ENCODE measurements at regions not wholly inside any gene's neighbourhood (a gene's known extent, or its start where the extent isn't known, plus 50 kb on each side); places are given as distances from the start of the nearest gene placed in this dataset.

DNA sequence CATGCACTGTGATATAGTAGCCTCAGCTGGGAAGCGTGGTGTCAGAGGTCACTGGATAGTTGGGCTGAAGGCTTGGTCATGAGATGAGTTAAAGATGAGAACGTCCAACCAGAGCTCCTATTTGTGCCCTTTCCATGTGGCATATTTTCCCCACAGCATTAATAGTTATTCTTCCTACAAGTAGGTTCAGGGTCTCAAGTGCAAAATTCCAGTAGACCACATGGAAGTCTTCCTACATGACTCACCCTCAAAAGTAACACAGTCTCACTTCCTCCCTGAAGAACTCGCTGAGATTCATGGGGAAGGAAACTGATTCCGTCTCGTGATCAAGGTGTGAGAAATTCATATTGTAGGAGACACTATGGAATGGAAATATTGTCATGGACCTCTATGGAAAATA is 1212.5 kb upstream of the PRKX start:
- Mint-ChIP-seq H3K27ac (no peak overlapping the region), H3K4me3 (no peak overlapping the region), H3K9me3 (peaks cover 7% of the 10 kb centered on the region), H3K36me3 (no peaks in the 10 kb centered on the region), H3K4me1 (no peaks in the 10 kb centered on the region)
- DNase-seq (ENCODE audit: low spot score in 2 of 2), result no peak
- ATAC-seq, result no peak

DNA sequence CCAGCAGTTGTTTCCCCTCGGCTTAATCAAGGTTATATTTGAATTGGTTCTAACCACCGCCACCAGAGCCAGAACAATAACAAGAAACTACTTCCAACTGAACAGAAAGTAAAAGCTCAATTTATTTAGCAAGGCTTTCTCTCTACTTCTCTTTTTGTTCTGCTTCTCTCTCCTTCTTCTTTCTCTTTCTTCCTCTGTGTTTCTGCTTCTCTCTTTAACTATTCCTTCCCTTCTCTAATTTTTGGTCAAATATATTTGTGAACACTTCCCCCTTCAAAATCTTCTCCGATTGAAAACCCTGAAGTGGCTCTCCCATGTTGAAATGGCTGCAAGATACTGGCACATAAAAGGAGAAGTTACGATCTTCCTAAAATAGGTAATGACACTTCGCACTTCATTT is 1195.9 kb upstream of the PRKX start:
- ATAC-seq (no peak), DNase-seq (ENCODE audit: low spot score in 2 of 2) (no peak)
- Mint-ChIP-seq H3K36me3 (no peaks in the 10 kb centered on the region), H3K27ac (no peak overlapping the region), H3K9me3 (peaks cover 13% of the 10 kb centered on the region), H3K4me1 (no peaks in the 10 kb centered on the region), H3K4me3 (no peak overlapping the region)

DNA sequence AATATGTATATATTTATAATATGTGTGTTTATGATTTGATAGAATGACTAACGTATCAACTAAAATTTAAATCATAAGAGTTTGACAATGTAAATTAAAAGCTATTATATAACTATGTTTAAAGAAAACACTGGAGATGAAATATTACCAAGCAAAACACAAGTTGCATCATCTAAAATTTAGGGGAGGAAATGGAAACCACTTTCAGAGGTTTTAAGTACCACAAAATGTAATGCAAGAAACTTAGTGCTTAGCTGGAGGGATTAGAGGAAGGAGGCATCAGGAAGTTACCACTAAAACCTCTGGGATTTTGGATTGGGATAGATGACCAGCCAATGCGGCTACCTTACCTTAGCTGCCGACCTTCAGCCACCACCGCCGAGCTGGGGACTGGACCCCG is 1192.1 kb upstream of the PRKX start:
- Mint-ChIP-seq H3K9me3 (peaks cover 8% of the 10 kb centered on the region), H3K36me3 (no peaks in the 10 kb centered on the region), H3K4me3 (no peak overlapping the region), H3K27ac (no peak overlapping the region), H3K4me1 (no peaks in the 10 kb centered on the region)
- no peak for DNase-seq (ENCODE audit: low spot score in 2 of 2)
- ATAC-seq, result no peak

DNA sequence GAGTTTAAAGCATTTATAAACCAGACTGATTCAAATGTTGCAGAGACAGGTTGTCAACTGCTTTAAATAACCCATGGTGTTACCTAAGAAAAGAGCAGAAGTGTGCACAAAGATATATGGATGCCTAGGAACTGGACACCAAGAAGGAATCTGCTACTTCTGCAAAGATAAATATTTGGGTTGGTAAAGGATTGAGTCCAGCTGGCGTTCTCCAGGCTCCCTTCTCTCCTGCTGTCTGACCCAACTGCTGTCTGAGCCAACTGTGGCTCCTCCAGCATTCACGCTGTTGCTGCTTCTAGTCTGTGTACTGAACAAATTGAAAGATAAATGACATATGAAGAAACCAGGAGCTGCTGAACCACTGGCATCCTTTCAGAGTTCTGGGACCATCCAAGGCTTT is 1167.8 kb upstream of the PRKX start:
- Mint-ChIP-seq H3K4me1 (no peaks in the 10 kb centered on the region), H3K27ac (no peak overlapping the region), H3K36me3 (no peaks in the 10 kb centered on the region), H3K9me3 (no peaks in the 10 kb centered on the region), H3K4me3 (no peak overlapping the region)
- no peak for ATAC-seq
- DNase-seq (ENCODE audit: low spot score in 2 of 2), result no peak

DNA sequence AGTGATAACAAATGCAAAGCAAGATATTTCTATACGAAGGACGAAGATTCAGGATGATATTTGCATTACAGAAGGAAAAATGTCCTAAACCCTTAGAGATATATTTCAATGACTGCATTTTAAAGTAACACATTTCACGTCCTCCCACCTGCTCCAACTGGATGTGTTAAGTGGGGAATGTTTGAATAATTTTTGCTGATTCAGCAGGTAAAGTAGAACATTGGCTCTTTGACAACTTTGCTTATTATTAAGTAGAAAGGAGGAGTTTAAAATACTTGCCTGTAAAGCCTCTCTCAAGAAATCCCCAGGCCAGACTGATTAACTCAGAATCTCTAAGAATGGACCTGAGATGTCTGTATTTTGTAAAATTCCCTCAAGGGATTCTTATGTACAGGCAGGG is 1165.2 kb upstream of the PRKX start:
- Mint-ChIP-seq H3K4me1 (no peaks in the 10 kb centered on the region), H3K4me3 (no peak overlapping the region), H3K36me3 (no peaks in the 10 kb centered on the region), H3K27ac (no peak overlapping the region), H3K9me3 (peaks cover 4% of the 10 kb centered on the region)
- ATAC-seq, result no peak
- DNase-seq (ENCODE audit: low spot score in 2 of 2), result no peak

DNA sequence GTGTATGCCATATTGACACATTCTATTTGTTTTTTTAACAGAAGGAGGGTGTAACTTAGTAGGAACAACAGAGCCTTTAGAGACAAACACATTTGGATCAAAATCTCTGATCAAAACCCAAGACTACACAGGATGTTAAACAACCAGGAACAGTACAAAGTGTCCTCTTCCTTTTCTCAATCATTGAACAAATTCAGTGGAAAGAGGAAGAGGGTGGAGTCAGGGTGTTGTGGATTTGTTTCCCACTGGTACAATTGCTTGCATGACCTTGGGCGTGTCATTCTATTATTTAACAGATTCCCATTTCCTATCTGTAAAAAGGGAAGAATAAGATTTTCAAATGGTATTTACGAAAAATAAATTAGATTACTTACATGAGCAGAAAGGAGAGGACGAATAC is 1162.8 kb upstream of the PRKX start:
- ATAC-seq, result no peak
- Mint-ChIP-seq H3K36me3 (no peaks in the 10 kb centered on the region), H3K4me3 (no peak overlapping the region), H3K27ac (no peak overlapping the region), H3K9me3 (peaks cover 6% of the 10 kb centered on the region), H3K4me1 (no peaks in the 10 kb centered on the region)
- DNase-seq (ENCODE audit: low spot score in 2 of 2), result no peak

DNA sequence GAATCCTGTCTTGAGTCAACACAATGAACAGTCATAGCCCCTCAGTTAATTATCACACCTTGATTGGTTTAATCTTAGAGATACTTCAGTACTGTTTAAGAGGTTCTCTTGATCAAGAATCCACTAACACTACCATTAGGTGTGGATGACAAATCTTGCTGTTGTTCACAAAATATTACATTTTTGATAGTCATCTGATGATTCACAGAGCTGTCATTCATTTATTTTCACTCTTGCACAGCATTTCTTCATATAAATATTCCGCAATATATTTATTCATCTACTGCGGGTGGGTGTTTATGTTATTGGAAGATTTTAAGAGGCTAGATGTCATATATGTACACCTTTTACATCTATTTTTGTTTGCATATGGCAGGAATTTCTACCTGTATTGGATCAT is 1138.1 kb upstream of the PRKX start:
- Mint-ChIP-seq H3K9me3 (peaks cover 2% of the 10 kb centered on the region), H3K27ac (no peak overlapping the region), H3K36me3 (no peaks in the 10 kb centered on the region), H3K4me1 (no peaks in the 10 kb centered on the region), H3K4me3 (no peak overlapping the region)
- ATAC-seq (no peak), DNase-seq (ENCODE audit: low spot score in 2 of 2) (no peak)

DNA sequence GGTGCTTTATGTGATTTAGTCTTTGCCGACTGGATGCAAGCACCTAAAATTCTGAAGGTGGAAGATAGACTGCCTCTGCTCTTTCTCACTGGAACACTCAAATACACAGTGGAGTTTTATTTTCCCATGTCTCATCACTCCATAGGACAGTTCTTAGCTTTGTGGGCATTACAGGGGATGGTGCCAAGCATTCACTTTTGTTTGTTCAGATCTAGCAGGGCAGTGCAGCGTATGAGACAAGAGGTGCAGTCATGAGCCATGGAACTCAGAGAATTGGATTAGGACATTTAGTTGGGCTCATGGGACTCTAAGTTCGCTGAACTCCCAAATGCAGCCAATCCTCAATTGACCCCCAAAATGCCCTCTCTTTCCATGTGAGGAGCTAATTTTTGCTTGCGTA is 1136.9 kb upstream of the PRKX start:
- no peak for ATAC-seq
- no peak for DNase-seq (ENCODE audit: low spot score in 2 of 2)
- peaks cover 2% of the 10 kb centered on the region for H3K9me3 Mint-ChIP-seq
- H3K36me3 Mint-ChIP-seq, result no peaks in the 10 kb centered on the region
- no peak overlapping the region for H3K4me3 Mint-ChIP-seq
- H3K27ac Mint-ChIP-seq, result no peak overlapping the region
- H3K4me1 Mint-ChIP-seq, result no peaks in the 10 kb centered on the region

DNA sequence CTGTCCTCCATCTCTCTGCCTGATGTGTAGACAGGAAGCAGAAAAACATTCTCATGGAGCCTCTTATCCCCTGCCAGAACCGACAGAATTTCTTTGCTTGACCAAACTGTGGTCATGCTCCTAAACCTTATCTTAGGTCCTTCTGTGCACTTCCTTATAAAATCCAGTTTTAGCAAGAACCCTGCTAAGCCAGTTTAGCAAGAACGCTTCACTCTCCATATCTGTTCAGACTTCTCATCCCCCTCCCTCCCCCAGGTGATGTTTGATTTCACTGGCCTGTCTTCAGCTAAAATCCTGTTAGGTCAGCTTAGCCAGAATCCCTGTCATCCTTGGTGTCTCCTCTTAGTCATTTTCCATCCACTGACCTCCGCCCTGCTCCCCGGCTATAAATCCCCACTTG is 1130.9 kb upstream of the PRKX start:
- no peak for ATAC-seq
- no peak overlapping the region for H3K4me3 Mint-ChIP-seq
- H3K27ac Mint-ChIP-seq, result no peak overlapping the region
- no peaks in the 10 kb centered on the region for H3K36me3 Mint-ChIP-seq
- no peaks in the 10 kb centered on the region for H3K4me1 Mint-ChIP-seq
- no peak for DNase-seq (ENCODE audit: low spot score in 2 of 2)
- H3K9me3 Mint-ChIP-seq, result peaks cover 6% of the 10 kb centered on the region

DNA sequence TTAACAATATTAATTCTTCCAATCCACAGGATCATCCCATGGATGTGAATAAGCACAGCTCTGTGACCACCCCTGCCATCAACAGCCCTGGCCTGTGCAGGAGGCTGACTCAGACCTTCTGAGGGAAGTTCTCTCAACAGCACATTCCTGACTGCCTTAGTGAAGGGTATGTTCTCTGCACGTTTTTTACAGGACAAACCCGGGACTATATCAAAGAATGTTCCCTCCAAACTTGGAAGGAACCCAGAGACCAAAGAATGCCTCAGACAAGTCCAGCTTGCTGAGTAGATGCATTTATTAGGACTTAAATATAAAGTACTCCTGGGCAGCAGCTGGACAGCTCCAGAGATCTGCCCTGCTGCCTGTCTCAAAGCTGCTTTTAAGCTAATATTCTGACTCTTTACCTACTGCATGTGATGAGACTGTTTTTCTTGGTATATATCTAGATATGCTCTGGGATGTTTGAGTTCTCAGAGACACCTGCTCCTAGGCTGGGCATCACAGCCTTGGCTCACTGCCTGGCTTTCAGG is 1127.8 kb upstream of the PRKX start:
- H3K36me3 Mint-ChIP-seq, result no peaks in the 10 kb centered on the region
- peaks cover 4% of the 10 kb centered on the region for H3K9me3 Mint-ChIP-seq
- no peaks in the 10 kb centered on the region for H3K4me1 Mint-ChIP-seq
- no peak overlapping the region for H3K27ac Mint-ChIP-seq
- ATAC-seq, result no peak
- no peak overlapping the region for H3K4me3 Mint-ChIP-seq
- no peak for DNase-seq (ENCODE audit: low spot score in 2 of 2)

DNA sequence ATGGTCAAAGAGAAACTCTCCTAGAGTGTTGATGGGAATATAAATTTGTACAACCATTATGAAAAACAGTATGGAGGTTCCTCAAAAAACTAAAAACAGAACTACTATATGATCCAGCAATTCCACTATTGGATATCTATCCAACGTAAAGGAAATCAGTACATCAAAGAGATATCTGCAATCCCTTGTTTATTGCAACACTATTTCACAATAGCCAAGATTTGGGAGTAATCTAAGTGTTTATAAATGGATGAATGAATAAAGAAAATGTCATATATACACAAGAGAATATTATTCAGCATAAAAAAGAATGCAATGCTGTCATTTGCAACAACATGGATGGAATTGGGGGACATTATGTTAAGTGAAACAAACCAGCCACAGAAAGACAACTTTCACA is 1118.1 kb upstream of the PRKX start:
- ATAC-seq, result no peak
- Mint-ChIP-seq H3K9me3 (peaks cover 4% of the 10 kb centered on the region), H3K27ac (no peak overlapping the region), H3K36me3 (no peaks in the 10 kb centered on the region), H3K4me3 (no peak overlapping the region), H3K4me1 (no peaks in the 10 kb centered on the region)
- no peak for DNase-seq (ENCODE audit: low spot score in 2 of 2)

DNA sequence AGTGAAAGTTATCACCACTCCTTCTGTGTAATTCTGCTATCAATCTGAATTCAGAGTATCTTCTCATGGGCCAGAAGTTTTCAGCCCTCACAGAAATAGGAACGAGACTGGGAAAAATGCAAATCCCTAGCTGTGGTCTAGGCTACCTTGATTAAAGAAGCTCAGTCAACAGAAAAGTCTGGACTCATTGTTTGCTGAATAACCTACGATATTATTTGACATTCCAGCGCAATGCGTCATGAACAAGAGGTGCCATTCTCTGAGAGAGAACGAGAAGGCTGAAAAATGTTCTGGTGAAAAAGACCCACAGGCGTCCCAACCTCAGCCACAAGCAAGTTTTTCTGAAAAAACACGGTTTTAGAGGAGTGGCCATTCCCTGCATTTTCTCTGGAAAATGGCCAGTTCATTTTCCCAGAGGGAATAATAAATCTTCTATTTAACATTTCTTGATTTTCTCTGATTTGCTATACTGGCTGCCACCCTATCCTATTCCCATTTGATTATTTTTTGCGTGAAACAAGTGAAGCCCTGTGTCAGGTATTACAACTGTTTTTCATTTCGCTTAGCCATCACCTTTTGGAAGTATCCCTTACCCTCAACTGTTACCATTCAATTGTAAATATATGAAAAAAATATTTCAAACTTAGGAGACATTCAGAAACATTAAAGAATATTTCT is 1117.6 kb upstream of the PRKX start:
- Mint-ChIP-seq H3K36me3 (no peaks in the 10 kb centered on the region), H3K4me3 (no peak overlapping the region), H3K9me3 (peaks cover 3% of the 10 kb centered on the region), H3K27ac (no peak overlapping the region), H3K4me1 (no peaks in the 10 kb centered on the region)
- no peak for ATAC-seq
- DNase-seq (ENCODE audit: low spot score in 2 of 2), result no peak

DNA sequence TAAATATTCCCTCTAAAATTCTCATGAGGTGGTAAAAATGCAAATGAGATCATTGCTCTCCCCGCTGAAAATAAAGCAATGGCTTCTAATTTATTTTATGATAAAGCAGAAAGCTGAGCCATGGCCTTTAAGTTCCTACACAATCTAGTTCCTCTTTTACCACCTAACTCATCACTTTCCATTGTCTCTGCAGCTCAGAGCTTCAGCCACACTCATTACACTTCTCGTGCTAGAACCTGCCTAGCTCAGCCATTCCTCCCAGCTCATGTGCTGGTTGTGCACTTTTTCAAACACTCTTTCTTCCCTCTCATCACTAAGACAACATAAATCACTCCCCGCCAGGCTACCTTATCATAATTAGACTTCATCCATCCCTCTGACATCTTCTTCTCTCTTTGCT is 1112.1 kb upstream of the PRKX start:
- H3K36me3 Mint-ChIP-seq, result no peaks in the 10 kb centered on the region
- DNase-seq (ENCODE audit: low spot score in 2 of 2) (no peak), ATAC-seq (no peak)
- H3K4me1 Mint-ChIP-seq, result no peaks in the 10 kb centered on the region
- no peak overlapping the region for H3K27ac Mint-ChIP-seq
- peaks cover 10% of the 10 kb centered on the region for H3K9me3 Mint-ChIP-seq
- H3K4me3 Mint-ChIP-seq, result no peak overlapping the region

DNA sequence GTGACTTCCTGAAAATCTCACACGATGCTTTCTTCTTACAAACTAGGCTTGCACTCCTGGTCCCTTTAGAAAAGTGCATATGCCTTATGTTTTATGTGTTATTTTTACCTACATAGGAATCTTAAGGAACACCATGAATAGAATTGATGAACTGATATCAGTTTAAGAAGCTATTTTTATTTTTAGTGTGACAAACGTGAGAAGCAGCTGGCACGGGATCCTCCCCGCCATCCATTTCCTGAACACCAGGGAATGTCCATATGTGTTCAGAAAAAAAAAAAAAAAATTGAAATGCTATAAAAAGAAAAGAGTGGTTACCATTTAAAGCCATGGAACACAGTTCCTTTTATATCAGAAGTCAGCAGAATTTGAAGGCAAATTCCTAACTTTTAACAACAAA is 1096.1 kb upstream of the PRKX start:
- ATAC-seq, result no peak
- no peaks in the 10 kb centered on the region for H3K4me1 Mint-ChIP-seq
- no peak for DNase-seq (ENCODE audit: low spot score in 2 of 2)
- H3K4me3 Mint-ChIP-seq, result no peak overlapping the region
- H3K27ac Mint-ChIP-seq, result no peak overlapping the region
- no peaks in the 10 kb centered on the region for H3K9me3 Mint-ChIP-seq
- H3K36me3 Mint-ChIP-seq, result no peaks in the 10 kb centered on the region

DNA sequence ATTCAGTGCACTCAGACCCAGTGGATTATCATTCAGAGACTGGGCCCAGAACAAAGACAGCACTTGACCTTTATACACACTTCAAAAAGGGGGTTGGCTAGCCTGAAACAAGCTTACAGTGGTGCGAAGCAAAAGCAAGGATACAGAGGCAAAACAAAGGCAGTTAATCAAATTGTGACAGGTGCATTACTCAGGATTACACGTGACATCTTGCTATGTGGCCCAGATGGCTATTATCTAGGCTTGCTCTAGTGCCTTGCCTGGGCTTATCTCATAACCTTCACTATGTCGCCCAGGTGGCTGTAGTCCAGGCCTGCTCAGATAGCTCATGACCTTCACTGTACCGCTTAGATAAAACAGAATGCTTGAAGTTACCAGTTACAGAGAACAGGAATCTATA is 1092.1 kb upstream of the PRKX start:
- no peak for DNase-seq (ENCODE audit: low spot score in 2 of 2)
- no peak overlapping the region for H3K27ac Mint-ChIP-seq
- H3K4me3 Mint-ChIP-seq, result no peak overlapping the region
- no peaks in the 10 kb centered on the region for H3K9me3 Mint-ChIP-seq
- no peaks in the 10 kb centered on the region for H3K4me1 Mint-ChIP-seq
- no peak for ATAC-seq
- H3K36me3 Mint-ChIP-seq, result no peaks in the 10 kb centered on the region

DNA sequence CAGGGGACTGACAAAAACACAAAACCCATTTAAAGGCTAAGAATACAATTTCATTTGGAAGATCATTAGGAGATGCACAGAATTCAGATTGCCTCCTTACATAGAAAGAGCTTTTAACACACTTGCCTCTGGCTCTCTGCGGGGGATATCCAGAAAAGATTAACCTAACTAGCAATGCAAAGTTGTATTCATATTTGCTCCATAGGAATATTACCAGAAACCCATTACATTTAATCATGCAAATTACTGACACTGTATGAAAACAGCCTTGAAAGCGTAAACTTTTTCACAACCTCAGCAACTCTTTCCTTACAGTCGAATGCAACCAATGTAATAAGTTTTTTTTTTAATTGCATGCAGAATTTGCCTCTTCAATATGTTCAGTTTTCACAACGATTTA is 1087.3 kb upstream of the PRKX start:
- peaks cover 3% of the 10 kb centered on the region for H3K9me3 Mint-ChIP-seq
- DNase-seq (ENCODE audit: low spot score in 2 of 2) (no peak), ATAC-seq (no peak)
- no peaks in the 10 kb centered on the region for H3K36me3 Mint-ChIP-seq
- H3K27ac Mint-ChIP-seq, result no peak overlapping the region
- no peak overlapping the region for H3K4me3 Mint-ChIP-seq
- no peaks in the 10 kb centered on the region for H3K4me1 Mint-ChIP-seq

DNA sequence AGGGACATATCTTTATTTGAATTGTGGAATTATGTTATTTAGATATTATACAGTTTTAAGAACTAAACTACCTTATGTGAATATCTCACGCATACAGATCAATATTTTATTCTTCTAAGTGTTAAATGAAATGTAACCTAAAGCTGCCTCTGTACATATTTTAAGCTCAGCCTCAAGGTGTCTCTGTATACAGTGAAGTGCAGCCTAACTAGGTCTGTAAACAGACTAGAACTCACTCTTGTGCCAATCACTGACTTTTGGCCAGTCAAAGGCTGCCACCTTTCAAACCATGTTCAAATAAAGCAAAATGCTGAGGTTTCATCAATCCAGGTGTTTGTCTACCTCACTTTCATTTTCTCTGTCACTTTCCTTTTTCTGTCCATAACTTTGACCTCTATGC is 1074.5 kb upstream of the PRKX start:
- ATAC-seq, result no peak
- Mint-ChIP-seq H3K4me3 (no peak overlapping the region), H3K36me3 (no peaks in the 10 kb centered on the region), H3K27ac (no peak overlapping the region), H3K4me1 (no peaks in the 10 kb centered on the region), H3K9me3 (no peaks in the 10 kb centered on the region)
- no peak for DNase-seq (ENCODE audit: low spot score in 2 of 2)
